Mammary epithelial cell (primary cell): ENCODE measurements at regions not wholly inside any gene's neighbourhood (a gene's known extent, or its start where the extent isn't known, plus 50 kb on each side); places are given as distances from the start of the nearest gene placed in this dataset.

ENCODE experiments used
- CTCF ChIP-seq, 2 donors: IDR thresholded peaks in 1 of 2; conservative IDR thresholded peaks in 1 of 2; 2 replicates each; pipeline ENCODE4 v1.5.1; 2011 to 2012; ENCODE audit warnings: inconsistent platforms in 2 of 2, low read length in 2 of 2, mild to moderate bottlenecking in 2 of 2, control low read depth in 1 of 2, low read depth in 1 of 2; ENCODE audit not compliant: insufficient read depth in 1 of 2; ENCODE audit errors: extremely low read depth in 1 of 2
- EZH2 ChIP-seq: IDR thresholded peaks from 2 replicates; pipeline ENCODE4 v1.6.1; 2012; ENCODE audit warnings: low read length, inconsistent platforms, borderline replicate concordance

- TF ChIP-seq CTCF (conservative IDR thresholded peaks at IDR 0.05 in 1 of 2, IDR thresholded peaks at IDR 0.05 in 1 of 2; ENCODE audit: extremely low read depth in 1 of 2, insufficient read depth in 1 of 2, low read depth in 1 of 2, low read length in 2 of 2) (no peak), EZH2 (no peak)
Measured at GRCh38 chr4:23241408-23241807, 548.7 kb downstream of the GBA3 start.
